NCI-H82 treated with DMSO at 0.1 percent for 48 hours (cell line): ENCODE measurements at regions not wholly inside any gene's neighbourhood (a gene's known extent, or its start where the extent isn't known, plus 50 kb on each side); places are given as distances from the start of the nearest gene placed in this dataset.

ENCODE experiments used
- DNase-seq: peaks from one replicate; lab custom pipeline; 2025; ENCODE audit not compliant: unreplicated experiment; lab: John Stamatoyannopoulos, UW

DNA sequence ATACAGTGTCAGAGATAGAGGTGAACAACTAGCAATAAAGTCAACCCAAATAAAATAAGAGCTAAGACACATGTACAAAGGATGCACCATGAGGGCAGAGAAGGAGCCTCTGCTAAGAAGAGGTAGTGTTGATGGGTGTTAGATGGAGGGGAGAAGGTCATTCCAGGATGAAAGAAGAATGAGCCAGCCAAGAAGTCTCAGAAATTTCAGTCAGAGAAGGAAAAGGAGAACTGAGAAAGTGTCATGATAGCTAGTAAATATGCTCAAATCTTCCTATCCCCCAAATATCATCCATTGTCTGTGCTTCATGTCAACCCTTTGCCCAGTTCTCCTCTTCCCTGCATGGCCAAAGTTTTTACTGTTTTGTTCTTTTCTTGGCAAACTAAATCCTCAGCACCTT is 225.2 kb upstream of the BTG1 start:
- no peak for DNase-seq

DNA sequence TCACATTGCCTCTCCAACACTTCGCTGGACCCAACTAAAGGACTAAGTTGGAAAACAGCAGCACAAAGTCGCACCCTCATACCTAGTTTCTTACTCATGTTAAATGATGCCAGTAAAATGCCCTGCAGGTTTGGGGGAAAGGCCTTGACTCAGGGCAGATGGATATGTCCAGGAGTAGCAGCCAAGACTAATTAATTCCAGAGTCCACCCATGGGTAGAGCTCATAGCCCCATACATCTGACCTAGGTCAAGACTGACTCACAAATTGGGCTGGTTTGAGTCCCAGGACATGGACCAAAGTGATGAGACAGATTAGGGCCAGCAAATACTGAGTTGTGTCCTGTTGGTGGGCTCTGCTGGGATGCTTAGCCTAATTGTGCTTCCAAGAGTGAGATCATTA is 224.0 kb upstream of the BTG1 start:
- no peak for DNase-seq

GRCh38 chr12:92369056-92369455 is 223.4 kb upstream of the BTG1 start:
- DNase-seq: no peak

DNA sequence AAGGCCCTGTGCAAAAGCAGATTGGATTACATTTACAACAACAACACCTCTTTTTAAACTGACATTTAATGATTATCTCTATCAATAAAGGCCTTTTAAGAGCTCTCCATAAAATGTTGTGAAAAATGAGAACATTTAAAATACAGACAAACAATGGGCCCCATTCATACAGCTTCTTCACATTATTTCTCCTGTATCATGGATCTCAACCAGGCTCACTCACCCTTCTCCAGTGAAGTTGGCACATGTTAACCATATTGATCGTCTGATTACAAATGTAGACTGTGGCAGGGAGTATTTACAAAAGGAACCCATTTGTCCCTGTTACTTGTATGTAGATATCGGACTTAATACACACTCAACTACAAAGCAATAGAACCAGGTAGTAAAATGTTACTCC is 220.2 kb upstream of the BTG1 start:
- DNase-seq: no peak

- no peak for DNase-seq
Observed at GRCh38 chr12:92365333-92365732, 219.7 kb upstream of the BTG1 start.

GRCh38 chr12:92363295-92364146 is 217.9 kb upstream of the BTG1 start:
- DNase-seq: no peak

- no peak for DNase-seq
Observed at GRCh38 chr12:92362785-92363184, 217.1 kb upstream of the BTG1 start.

DNA sequence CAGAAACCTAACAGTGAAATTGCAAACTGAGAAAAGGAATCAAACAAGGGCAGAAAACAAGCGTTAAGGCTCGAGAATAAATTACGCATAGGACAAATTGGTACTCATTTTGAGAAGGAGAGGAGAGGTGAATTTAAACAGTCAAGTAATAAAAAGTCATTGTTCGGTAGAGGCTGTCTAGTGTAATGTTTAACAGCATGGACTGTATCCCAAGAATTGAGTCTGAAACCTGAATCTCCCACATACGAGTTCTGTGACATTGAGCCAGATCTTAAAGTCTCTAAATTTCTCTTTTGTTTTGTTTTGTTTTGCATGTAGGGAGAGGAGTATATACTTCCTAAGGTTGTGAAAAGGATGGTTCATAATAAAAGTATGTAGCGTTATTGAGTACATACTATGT is 216.5 kb upstream of the BTG1 start:
- no peak for DNase-seq

- no peak for DNase-seq
Observed at GRCh38 chr12:92360543-92360942, 214.9 kb upstream of the BTG1 start.

GRCh38 chr12:92359581-92360209 is 214.0 kb upstream of the BTG1 start:
- no peak for DNase-seq

DNA sequence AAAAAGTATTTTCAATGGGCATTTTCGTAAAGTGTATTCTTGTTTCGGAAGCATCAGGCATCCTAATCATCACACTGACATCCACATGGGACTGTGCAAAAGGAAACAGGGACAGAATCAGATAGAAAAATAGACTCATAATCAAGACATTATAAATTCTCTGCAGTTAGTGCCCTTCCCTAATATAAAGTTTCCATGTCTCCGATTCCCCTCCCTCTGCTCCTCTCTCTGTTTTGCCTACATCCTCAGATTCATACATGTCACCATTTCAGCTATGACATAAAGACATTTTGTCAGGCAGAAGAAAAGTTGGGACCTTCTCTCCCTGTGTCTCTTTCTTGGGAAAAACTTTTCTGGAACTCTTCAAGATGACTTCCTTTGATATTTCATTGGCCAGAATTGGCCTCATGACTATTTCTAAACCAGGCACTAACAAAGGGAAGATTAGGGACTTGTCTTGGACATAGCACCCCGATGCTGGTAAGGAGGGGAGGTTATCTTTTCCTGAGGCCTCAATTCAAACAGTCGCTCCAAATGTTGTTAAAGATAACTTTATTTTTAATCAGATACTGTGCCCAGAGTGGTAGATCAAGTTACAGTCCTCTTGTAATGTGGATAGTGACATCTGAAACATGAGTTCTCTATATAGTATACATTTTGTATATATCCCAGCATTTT is 212.1 kb upstream of the BTG1 start:
- DNase-seq: no peak

GRCh38 chr12:92356425-92356824 is 210.8 kb upstream of the BTG1 start:
- no peak for DNase-seq

GRCh38 chr12:92349635-92350034 is 204.0 kb upstream of the BTG1 start:
- DNase-seq: no peak

DNA sequence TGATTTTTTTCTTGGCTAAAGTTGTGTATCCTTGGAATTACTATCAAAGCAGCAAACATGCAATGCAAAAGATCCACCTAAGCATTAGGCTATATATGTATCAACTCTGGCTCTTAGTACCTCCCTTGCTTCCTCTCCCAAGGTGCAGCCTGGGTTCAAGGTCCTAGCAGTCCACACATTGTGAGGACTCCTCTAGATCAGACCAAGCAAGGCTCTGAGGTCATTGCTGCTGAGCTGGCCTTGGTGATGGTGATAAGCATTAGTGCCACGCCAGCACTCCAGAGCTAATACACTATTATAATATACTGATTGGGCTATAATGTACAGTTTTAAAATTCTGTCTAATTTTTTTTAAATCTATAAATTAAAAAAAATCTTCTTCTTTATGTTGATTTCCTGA is 196.9 kb upstream of the BTG1 start:
- DNase-seq: no peak

GRCh38 chr12:92341065-92341668 is 195.5 kb upstream of the BTG1 start:
- DNase-seq: no peak

DNA sequence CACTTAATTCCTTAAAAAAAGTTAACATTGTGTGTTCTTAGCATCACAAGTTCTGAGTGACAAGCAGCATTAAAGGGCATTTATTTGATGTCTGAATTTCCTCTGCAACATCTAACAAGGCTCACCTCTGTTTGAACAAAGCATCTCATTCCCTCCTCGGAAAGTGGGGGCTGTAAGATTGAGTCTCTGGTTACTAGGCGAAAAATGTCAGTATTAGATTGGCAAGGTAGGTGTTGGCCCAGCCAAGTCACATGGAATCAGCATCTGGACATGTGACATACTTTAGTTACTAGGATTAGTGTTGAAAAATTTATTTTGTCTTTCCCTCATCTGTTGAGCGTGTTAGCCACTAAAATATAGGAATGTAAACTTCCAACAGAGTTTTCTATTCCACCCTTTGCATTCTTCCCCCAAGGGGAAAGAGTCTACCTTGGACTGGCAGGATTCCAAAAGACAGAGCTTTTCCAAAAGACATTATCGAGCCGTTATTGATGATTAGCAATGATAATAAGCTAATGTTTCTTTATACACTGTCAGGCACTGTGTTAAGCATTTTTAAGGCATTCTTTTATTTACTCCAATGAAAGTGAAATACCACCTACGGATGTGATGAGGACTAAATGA is 194.9 kb upstream of the BTG1 start:
- no peak for DNase-seq

DNA sequence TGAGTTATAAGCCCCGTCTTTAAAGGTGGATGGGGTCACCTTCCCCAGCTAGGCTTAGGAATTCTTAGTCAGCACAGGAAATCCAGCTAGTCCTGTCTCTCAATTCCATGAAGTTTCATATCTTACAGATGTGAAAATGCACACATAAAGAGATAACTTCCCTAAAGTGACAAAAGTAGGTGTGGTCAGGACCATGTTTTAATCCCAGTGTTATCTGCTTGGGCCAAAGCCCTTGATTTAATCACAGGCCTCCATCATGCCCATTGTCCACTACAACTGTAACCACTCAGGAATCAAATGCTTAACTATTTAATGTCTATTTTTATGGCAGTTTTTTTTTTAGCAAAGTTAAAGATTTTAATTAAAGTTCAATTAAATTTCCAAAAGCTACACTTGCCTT is 194.4 kb upstream of the BTG1 start:
- DNase-seq: no peak

DNA sequence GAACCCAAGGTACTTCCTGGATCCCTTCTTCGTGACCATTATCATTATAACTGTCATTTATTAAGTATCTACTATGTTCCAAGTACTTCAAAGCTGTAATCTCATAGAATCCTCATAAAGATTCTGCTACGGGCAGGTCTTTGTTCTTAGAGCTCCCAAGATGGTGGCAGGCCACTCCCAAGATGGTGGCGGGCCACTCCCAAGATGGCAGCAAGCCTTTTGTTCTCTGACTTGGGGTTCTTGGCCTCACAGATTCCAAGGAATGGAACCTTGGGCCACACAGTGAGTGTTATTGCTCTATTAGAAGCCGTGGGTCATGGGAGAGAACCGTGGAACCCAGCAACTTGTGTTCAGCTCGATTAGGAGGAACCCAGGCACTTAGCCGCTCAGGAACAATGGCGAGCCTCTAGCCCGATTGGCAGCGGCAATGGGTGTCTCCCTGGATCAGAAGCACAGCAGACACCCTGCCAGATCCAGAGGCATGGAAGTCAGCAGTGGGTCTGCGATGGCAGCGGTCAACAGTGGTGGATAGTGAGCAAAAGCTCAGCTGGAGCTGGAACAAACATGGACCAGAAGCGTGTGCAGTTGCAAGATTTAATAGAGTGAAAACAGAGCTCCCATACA is 193.7 kb upstream of the BTG1 start:
- DNase-seq: no peak

DNA sequence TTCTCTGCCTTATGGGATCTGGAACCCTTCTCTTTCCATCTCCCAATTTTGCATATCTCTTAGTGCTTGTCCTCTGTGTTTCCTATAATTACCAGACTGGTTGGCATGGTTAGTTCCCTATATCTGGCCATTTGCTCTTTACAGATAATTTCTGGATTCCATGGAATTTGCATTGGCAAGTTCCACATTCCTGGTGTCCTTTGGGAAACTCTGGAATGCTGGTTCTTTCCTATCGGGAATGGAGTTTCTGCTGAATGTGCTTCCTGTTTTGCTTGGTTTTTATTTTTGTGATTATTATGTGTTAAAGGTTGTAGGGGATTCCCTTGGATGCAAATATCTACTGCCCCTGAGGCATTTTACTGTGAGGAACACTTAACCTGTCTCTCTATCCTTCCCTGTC is 193.0 kb upstream of the BTG1 start:
- no peak for DNase-seq

GRCh38 chr12:92338102-92338501 is 192.5 kb upstream of the BTG1 start:
- no peak for DNase-seq

DNA sequence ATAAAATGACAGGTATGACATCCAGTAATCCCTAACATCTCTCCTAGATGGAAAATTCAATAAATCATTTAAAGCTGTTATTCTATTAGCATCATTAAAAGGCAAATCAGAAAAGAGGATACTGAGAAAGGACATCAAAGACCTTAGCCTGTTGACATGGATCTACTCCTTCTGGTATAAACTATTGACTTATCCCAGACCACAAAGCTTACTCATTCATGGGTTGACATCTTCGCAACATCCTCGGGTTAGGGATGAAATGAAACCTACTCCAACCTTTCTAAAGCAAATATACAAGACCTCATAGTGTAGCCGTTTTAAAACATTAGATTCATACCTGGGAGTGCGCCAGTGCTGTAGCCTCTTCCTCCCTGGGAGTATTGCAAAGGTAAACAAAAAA is 191.5 kb upstream of the BTG1 start:
- DNase-seq: no peak
